Mesenchymal stem cell (in vitro differentiated cells and primary cell): ENCODE measurements at regions not wholly inside any gene's neighbourhood (a gene's known extent, or its start where the extent isn't known, plus 50 kb on each side); places are given as distances from the start of the nearest gene placed in this dataset.

Experiments
- DNase-seq: peaks from one replicate; pipeline ENCODE4 v3.0.0-alpha.2; 2013
- H2AFZ ChIP-seq: one replicate; pipeline ENCODE4 v1.6.1; 2013; ENCODE audit warnings: low read depth, mild to moderate bottlenecking, control low read depth, inconsistent platforms, low read length, moderate library complexity
- H2AK5ac ChIP-seq: 2 replicates; pipeline ENCODE4 v1.6.1; 2013; ENCODE audit warnings: low read length, moderate library complexity, mild to moderate bottlenecking, inconsistent platforms; ENCODE audit not compliant: severe bottlenecking
- H2BK120ac ChIP-seq: one replicate; pipeline ENCODE4 v1.6.1; 2013; ENCODE audit warnings: low read depth, mild to moderate bottlenecking, inconsistent platforms, low read length, moderate library complexity
- H2BK12ac ChIP-seq, 2 experiments: one replicate each; pipeline ENCODE4 v1.6.1; 2013; ENCODE audit warnings: inconsistent platforms in 2 of 2, low read length in 2 of 2, mild to moderate bottlenecking in 2 of 2, moderate library complexity in 2 of 2, control low read depth in 1 of 2
- H2BK15ac ChIP-seq: one replicate; pipeline ENCODE4 v1.6.1; 2013; ENCODE audit warnings: mild to moderate bottlenecking, low read depth, inconsistent platforms; ENCODE audit not compliant: poor library complexity, severe bottlenecking
- H2BK5ac ChIP-seq: 2 replicates; pipeline ENCODE4 v1.6.1; 2013; ENCODE audit warnings: low read depth, mild to moderate bottlenecking, low read length, control low read depth, inconsistent platforms; ENCODE audit not compliant: poor library complexity, severe bottlenecking
- H3K14ac ChIP-seq, 2 experiments: one replicate each; pipeline ENCODE4 v1.6.1; 2013; ENCODE audit warnings: inconsistent platforms in 2 of 2, low read length in 2 of 2, control low read depth in 1 of 2, mild to moderate bottlenecking in 1 of 2, moderate library complexity in 1 of 2
- H3K18ac ChIP-seq, 2 experiments: one replicate each; pipeline ENCODE4 v1.6.1; 2013; ENCODE audit warnings: inconsistent platforms in 2 of 2, low read length in 2 of 2, control low read depth in 1 of 2, low read depth in 1 of 2, mild to moderate bottlenecking in 1 of 2
- H3K23ac ChIP-seq, 2 experiments: one replicate each; pipeline ENCODE4 v1.6.1; 2013; ENCODE audit warnings: inconsistent platforms in 2 of 2, low read length in 2 of 2, mild to moderate bottlenecking in 2 of 2, moderate library complexity in 2 of 2, control low read depth in 1 of 2
- H3K27ac ChIP-seq: 2 replicates; pipeline ENCODE4 v1.5.1; 2013; ENCODE audit warnings: mild to moderate bottlenecking, moderate library complexity, low read length, control low read depth, inconsistent platforms; ENCODE audit not compliant: poor library complexity, severe bottlenecking
- H3K27me3 ChIP-seq, 2 experiments: 2 replicates each; pipeline versions ENCODE4 v1.6.1 to v1.7.0; 2013; ENCODE audit warnings: low read length in 2 of 2, mild to moderate bottlenecking in 2 of 2, moderate library complexity in 2 of 2, control low read depth in 1 of 2, inconsistent platforms in 1 of 2; ENCODE audit not compliant: control insufficient read depth in 1 of 2, insufficient read depth in 1 of 2
- H3K36me3 ChIP-seq, 2 experiments: 2 replicates each; pipeline versions ENCODE4 v1.6.1 to v1.7.0; 2013; ENCODE audit warnings: low read length in 2 of 2, control low read depth in 1 of 2, inconsistent platforms in 1 of 2, low read depth in 1 of 2, mild to moderate bottlenecking in 1 of 2; ENCODE audit not compliant: insufficient read depth in 2 of 2, control insufficient read depth in 1 of 2
- H3K4ac ChIP-seq, 2 experiments: one replicate each; pipeline ENCODE4 v1.6.1; 2013; ENCODE audit warnings: inconsistent platforms in 2 of 2, low read length in 2 of 2, mild to moderate bottlenecking in 2 of 2, moderate library complexity in 2 of 2, control low read depth in 1 of 2, low read depth in 1 of 2
- H3K4me1 ChIP-seq: 2 replicates; pipeline ENCODE4 v1.6.1; 2013; ENCODE audit warnings: low read depth, low read length, control low read depth; ENCODE audit not compliant: control insufficient read depth, insufficient read depth
- H3K4me2 ChIP-seq: 2 replicates; pipeline ENCODE4 v1.6.1; 2013; ENCODE audit warnings: low read length, mild to moderate bottlenecking, inconsistent platforms; ENCODE audit not compliant: poor library complexity, severe bottlenecking
- H3K4me3 ChIP-seq, 2 experiments: 2 replicates each; pipeline versions ENCODE4 v1.5.1 to v1.7.0; 2013; ENCODE audit warnings: low read length in 2 of 2, mild to moderate bottlenecking in 2 of 2, control low read depth in 1 of 2, low read depth in 1 of 2; ENCODE audit not compliant: insufficient read depth in 1 of 2
- H3K79me1 ChIP-seq: replicated peaks from 2 replicates; pipeline ENCODE4 v1.6.1; 2013; ENCODE audit warnings: mild to moderate bottlenecking, control low read depth, low read length, inconsistent platforms; ENCODE audit not compliant: poor library complexity, severe bottlenecking
- H3K9ac ChIP-seq: 2 replicates; pipeline ENCODE4 v1.7.0; 2013; ENCODE audit warnings: mild to moderate bottlenecking, low read length, moderate library complexity
- H3K9me3 ChIP-seq: 2 replicates; pipeline ENCODE4 v1.7.0; 2013; ENCODE audit warnings: mild to moderate bottlenecking, low read length; ENCODE audit not compliant: control insufficient read depth
- H4K8ac ChIP-seq: one replicate; pipeline ENCODE4 v1.6.1; 2013; ENCODE audit warnings: inconsistent platforms, mild to moderate bottlenecking, low read length, moderate library complexity
- H4K91ac ChIP-seq: one replicate; pipeline ENCODE4 v1.6.1; 2013; ENCODE audit warnings: mild to moderate bottlenecking, low read length, inconsistent platforms
- WGBS: methylation state at CpG from one replicate; pipeline ENCODE4 v1.1.7; 2013; ENCODE audit warnings: mixed read lengths; 5-methylcytosine and 5-hydroxymethylcytosine counted together

DNA sequence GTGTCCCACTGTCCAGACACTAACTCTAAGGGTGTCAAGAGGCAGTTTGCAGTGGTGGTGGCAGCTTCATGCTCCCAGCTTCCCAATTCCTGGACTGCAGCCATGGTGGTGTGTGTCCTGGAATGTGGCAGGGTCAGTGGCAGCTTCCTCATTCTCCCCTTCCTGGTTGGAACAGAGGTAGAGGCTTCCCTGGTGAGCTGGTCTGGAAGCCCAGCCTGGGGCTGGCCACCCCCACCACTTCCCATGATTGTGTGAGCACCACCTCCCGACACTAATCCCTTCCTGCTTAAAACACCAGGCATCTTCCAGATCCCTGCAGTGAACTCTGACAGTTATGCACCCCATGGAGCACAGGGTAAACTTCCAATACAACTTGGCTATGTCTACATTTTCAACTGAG, 134.9 kb downstream of the RAP2A start:
- Histone ChIP-seq H3K23ac (no peak overlapping the region), H3K4me2 (no peak overlapping the region), H2BK12ac (no peak overlapping the region), H3K18ac (peak overlapping the region in 1 of 2 experiments; percentile 38), H3K36me3 (no peaks in the 10 kb centered on the region), H3K9me3 (no peaks in the 10 kb centered on the region), H3K79me1 (no peaks in the 10 kb centered on the region), H3K9ac (no peak overlapping the region), H4K8ac (no peak overlapping the region), H3K14ac (no peak overlapping the region), H3K4me1 (no peaks in the 10 kb centered on the region), H2BK120ac (no peak overlapping the region), H4K91ac (no peak overlapping the region), H2BK5ac (no peak overlapping the region), H3K4ac (no peak overlapping the region), H3K27ac (no peak overlapping the region), H2AFZ (no peak overlapping the region), H2BK15ac (no peak overlapping the region), H2AK5ac (no peak overlapping the region), H3K4me3 (no peak overlapping the region), H3K27me3 (no peaks in the 10 kb centered on the region)
- WGBS, result 34% methylated on average over 1 of the region's 1 CpG
- no peak for DNase-seq

DNA sequence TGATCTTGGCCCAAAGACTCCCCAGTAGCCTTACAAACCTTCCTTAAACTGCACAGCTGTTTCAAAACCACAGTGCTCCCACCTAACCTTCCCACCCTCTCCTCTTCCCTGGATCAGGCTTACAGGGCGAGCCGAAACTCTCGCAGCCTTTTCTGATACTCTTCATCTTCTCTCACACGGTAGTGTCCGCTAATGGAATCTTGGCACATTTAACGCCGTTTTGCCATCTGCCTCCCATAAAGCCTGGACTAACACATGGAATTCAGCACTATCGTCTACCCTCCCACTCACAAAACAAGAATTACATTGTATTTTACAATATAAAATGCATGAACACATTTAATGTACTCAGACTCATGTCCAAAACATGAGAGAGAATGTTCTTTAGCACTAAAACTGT, 135.9 kb downstream of the RAP2A start:
- no peaks in the 10 kb centered on the region for H3K27me3 ChIP-seq
- no peak overlapping the region for H3K23ac ChIP-seq
- no peak for DNase-seq
- no peak overlapping the region for H3K14ac ChIP-seq
- no peak overlapping the region for H2AFZ ChIP-seq
- H2BK15ac ChIP-seq, result no peak overlapping the region
- H3K4ac ChIP-seq, result peak overlapping the region in 1 of 2 experiments; percentile 84
- H3K9ac ChIP-seq, result no peak overlapping the region
- no peak overlapping the region for H2BK5ac ChIP-seq
- peak overlapping the region in 1 of 2 experiments; percentile 55 for H3K18ac ChIP-seq
- H2AK5ac ChIP-seq, result no peak overlapping the region
- no peak overlapping the region for H3K27ac ChIP-seq
- H3K79me1 ChIP-seq, result no peaks in the 10 kb centered on the region
- 95% methylated on average over 7 of the region's 8 CpGs for WGBS
- H4K8ac ChIP-seq, result peak overlapping the region; percentile 30
- no peaks in the 10 kb centered on the region for H3K36me3 ChIP-seq
- H3K4me2 ChIP-seq, result no peak overlapping the region
- H2BK12ac ChIP-seq, result no peak overlapping the region
- H3K9me3 ChIP-seq, result no peaks in the 10 kb centered on the region
- H2BK120ac ChIP-seq, result no peak overlapping the region
- H4K91ac ChIP-seq, result peak overlapping the region; percentile 11
- H3K4me3 ChIP-seq, result no peak overlapping the region
- no peaks in the 10 kb centered on the region for H3K4me1 ChIP-seq

- H3K18ac ChIP-seq, result peak overlapping the region in 1 of 2 experiments; percentile 21
- no peak overlapping the region for H3K4me3 ChIP-seq
- peak overlapping the region; percentile 62 for H2AFZ ChIP-seq
- no peak overlapping the region for H3K4ac ChIP-seq
- no peak for DNase-seq
- H2BK5ac ChIP-seq, result no peak overlapping the region
- H4K91ac ChIP-seq, result no peak overlapping the region
- H3K4me1 ChIP-seq, result no peaks in the 10 kb centered on the region
- no peak overlapping the region for H2AK5ac ChIP-seq
- no peak overlapping the region for H3K4me2 ChIP-seq
- no peak overlapping the region for H2BK120ac ChIP-seq
- H3K79me1 ChIP-seq, result no peaks in the 10 kb centered on the region
- WGBS, result 53% methylated on average over 1 of the region's 3 CpGs
- H2BK12ac ChIP-seq, result no peak overlapping the region
- no peak overlapping the region for H3K23ac ChIP-seq
- H3K9ac ChIP-seq, result no peak overlapping the region
- H3K27ac ChIP-seq, result no peak overlapping the region
- H4K8ac ChIP-seq, result no peak overlapping the region
- H3K36me3 ChIP-seq, result no peaks in the 10 kb centered on the region
- H2BK15ac ChIP-seq, result no peak overlapping the region
- H3K9me3 ChIP-seq, result no peaks in the 10 kb centered on the region
- H3K14ac ChIP-seq, result no peak overlapping the region
- H3K27me3 ChIP-seq, result no peaks in the 10 kb centered on the region
Observed at GRCh38 chr13:97570442-97570841, 136.5 kb downstream of the RAP2A start.

DNA sequence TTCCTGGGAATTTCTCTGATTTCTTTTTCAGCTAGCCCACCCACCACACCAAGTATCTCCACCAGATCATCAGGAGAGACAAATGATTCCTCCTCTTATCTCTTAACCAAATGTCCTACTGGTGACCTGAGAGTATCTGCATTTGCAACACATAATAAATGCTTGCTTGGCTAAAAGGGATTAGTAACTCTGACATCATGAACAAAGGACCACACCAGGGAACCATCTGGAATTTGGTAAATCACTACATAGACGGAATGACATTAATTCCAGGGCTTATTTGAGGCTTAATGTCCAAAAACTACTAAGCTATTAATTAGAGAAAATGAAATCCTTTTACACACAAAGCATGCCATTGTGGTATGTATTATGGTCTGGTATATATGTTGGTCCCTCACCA, 139.0 kb downstream of the RAP2A start:
- Histone ChIP-seq H3K79me1 (no peaks in the 10 kb centered on the region), H3K4me1 (no peaks in the 10 kb centered on the region), H2BK120ac (no peak overlapping the region), H3K18ac (no peak overlapping the region), H3K27me3 (no peaks in the 10 kb centered on the region), H3K23ac (no peak overlapping the region), H3K9ac (no peak overlapping the region), H3K4me2 (no peak overlapping the region), H3K9me3 (no peaks in the 10 kb centered on the region), H3K14ac (no peak overlapping the region), H4K91ac (no peak overlapping the region), H4K8ac (no peak overlapping the region), H3K4ac (no peak overlapping the region), H2BK12ac (no peak overlapping the region), H2AK5ac (no peak overlapping the region), H2BK15ac (no peak overlapping the region), H3K36me3 (no peaks in the 10 kb centered on the region), H2AFZ (no peak overlapping the region), H3K4me3 (no peak overlapping the region), H3K27ac (no peak overlapping the region), H2BK5ac (no peak overlapping the region)
- no peak for DNase-seq
- WGBS, result no CpG with 5 or more reads among the region's 1 CpG
